ENCODE measurements at regions not wholly inside any gene's neighbourhood (a gene's known extent, or its start where the extent isn't known, plus 50 kb on each side); places are given as distances from the start of the nearest gene placed in this dataset.

DNA sequence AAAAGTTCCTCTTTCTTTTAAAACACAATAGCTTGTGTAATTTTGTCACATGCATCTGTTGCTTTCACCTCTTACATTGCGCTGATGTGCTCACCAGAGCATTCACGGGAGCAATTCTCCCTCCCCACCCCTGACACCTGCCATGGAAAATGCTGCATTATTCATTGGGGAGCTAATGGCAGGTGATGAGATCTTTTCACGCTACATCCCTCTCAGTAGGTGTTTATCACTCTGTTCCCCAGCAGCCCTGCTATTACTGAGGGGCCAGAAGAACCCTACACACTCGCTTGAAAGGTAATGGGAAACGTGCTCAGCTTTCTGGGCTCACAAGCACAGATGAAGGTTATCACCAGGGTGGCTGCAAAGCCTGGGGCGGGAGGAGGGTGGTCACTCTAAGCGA is 398.0 kb downstream of the PSAT1 start:
- TF ChIP-seq POLR2AphosphoS5 (IDR thresholded peaks at IDR 0.05) (no peak), CTCF (IDR thresholded peaks at IDR 0.05) (no peak), POLR2A (IDR thresholded peaks at IDR 0.05) (no peak)

Data from transverse colon (tissue), 4 donors.